Kidney tubule cell (primary cell): ENCODE measurements at regions not wholly inside any gene's neighbourhood (a gene's known extent, or its start where the extent isn't known, plus 50 kb on each side); places are given as distances from the start of the nearest gene placed in this dataset.
"Not testable (repeated sequence)": the region's sequence is repeated elsewhere in the genome, so short reads cannot be mapped to it uniquely, and the experiment has no call there.

ENCODE experiments used
- DNase-seq: peaks from one replicate; pipeline ENCODE4 v3.0.0-alpha.2; 2018; ENCODE audit warnings: low spot score

GRCh38 chr1:79224537-79224936 is 218.0 kb upstream of the ADGRL4 start:
- no peak for DNase-seq

GRCh38 chr1:79220509-79220908 is 214.0 kb upstream of the ADGRL4 start:
- DNase-seq: no peak

GRCh38 chr1:79215311-79215710 is 208.8 kb upstream of the ADGRL4 start:
- peak; percentile 29 for DNase-seq

GRCh38 chr1:79207786-79208185 is 201.3 kb upstream of the ADGRL4 start:
- DNase-seq: no peak

DNA sequence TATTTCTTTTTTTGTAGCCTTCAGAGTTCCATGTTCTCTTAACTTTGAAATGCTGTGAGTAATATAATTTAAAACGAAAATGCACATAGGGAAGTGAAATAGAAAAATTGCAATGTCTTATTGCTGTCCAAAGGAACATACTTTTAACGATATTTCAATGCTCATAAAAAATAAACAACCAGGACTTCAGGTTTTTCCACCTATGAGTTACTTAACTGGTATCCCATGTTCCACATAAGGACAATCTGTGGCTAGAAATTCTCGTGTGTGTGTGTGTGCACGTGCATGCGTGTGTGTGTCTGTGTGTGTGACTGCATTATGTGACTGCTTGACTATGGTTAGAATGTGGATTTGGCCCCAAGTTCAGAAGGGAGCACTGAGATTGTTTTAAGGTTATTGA is 200.8 kb upstream of the ADGRL4 start:
- no peak for DNase-seq

DNA sequence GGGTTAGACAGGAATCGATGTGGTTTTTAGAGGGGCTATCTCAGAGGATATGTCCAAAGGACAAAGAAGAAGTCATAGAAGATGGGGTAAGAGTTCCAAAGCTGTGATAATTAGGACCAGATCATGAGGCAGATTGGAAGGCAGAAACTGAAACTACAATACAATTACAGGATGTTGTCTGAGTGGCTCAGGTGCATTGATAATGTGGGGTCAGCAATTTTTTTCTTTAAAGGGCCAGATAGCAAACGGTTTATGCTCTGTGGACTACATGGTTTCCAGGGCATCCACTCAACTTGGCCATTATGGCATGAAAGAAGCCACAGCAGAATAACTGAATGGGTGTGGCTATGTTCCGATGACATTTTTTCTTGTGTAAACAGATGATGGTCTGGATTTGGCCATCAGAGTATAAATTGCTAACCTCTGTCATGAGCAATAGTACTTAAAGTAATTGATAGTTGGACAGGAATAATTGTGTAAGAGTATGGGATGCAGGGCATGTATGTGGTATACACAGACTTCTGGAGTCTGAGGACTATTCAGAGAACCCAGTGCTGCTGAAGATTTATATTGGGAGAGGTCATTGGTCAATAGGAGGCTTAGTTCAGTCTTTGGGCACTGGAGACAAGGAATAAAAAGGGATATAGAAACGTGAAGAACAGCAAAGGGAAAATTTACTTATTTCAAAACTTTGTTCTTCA is 198.4 kb upstream of the ADGRL4 start:
- DNase-seq: no peak

DNA sequence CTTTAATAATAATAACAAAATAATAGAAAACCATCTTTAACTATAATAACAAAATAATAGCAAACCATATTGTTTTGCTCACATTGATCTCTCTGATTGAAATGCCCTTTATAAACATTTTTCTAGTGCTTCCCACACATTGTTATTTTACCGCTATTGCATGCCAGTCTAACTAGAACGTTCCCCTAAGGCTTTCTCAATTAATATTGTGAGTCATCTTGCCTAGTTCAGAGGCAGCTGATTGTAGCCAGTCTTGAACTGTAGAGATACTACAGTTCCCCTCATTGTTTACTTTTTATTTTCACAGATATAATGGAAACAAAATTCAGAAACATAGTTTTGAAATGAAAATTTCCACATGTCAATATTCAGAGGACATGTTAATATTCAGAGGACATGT is 192.3 kb upstream of the ADGRL4 start:
- no peak for DNase-seq

DNA sequence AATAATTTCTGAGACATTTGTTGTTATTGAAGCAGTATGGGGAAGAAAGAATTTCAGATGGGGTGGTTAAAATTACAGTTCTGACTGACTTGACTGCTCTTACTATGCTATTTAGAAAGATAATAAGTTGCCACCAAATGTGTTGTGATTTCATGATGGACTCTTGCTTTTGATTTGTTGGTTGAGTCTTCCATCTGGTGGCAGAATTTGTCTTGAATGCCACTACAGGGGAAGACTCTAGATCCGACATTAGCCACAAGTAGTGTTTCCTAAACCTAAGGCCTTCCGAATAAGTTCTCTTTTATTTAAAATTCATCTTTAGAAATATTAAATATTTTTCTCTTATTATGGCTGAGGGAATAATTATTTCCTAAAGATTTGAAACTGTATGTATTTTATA is 190.9 kb upstream of the ADGRL4 start:
- DNase-seq: no peak

GRCh38 chr1:79196211-79196610 is 189.7 kb upstream of the ADGRL4 start:
- no peak for DNase-seq

DNA sequence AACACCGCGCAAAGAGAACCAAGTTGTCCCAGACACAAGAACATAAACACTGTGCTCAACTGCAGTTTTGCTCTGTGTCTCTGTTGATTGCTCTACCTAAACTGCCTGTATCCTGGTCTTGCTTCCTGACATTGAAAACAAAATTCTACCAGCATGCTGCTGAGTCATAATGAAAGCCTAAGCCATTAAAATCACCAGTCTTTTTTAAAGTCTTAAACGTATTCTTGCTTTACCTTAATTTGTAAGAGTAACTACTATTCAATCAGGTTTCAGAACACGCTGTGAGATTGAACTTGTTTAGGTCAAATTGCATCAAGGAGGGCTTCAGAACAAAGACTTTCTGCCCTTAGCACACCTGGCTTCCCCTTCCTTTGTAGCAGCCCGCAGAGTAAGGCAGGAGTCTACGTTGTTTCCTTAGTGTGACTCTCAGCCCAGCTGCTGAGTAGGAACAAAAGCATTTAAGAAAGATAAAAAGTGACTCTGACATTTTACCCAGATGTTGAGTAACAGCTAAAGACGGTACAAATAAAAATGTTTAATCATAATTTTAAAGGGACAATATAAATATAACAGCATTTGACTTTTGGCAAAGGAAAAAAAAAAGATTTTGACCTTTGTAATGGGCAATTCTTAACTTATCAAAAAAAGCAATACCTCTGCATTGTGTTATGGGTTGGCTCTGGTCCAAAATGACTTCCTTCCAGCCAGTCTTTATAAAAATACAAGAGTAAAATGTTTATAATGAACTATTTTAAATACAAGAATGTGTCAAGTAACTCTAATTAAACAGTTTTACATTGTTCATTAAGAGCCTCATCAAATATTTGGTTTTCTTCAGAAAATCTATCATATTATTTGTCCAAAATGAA is 186.9 kb upstream of the ADGRL4 start:
- peak; percentile 70 for DNase-seq

GRCh38 chr1:79190074-79190473 is 183.5 kb upstream of the ADGRL4 start:
- DNase-seq: peak; percentile 39

DNA sequence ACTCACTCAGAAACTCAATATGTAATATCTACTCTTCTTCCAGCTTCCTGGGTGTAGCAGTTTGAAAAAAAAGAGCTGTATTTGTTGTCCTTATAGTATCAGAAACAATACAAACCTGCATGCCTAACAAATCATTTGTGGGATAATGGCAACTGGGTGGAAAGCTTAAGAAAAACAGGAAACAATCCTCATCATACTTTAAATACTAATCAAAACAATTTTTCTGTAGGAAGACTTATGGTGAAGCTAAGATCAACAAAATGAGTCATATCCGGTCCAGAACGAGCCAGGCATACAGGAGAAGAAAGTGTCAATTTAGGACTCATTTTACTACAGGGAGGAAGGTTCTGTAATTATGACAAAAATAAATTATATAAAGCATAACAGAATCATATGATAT is 181.8 kb upstream of the ADGRL4 start:
- DNase-seq: no peak

- DNase-seq: no peak
Measured at GRCh38 chr1:79186260-79186659, 179.7 kb upstream of the ADGRL4 start.

- no peak for DNase-seq
Measured at GRCh38 chr1:79177844-79178243, 171.3 kb upstream of the ADGRL4 start.

DNA sequence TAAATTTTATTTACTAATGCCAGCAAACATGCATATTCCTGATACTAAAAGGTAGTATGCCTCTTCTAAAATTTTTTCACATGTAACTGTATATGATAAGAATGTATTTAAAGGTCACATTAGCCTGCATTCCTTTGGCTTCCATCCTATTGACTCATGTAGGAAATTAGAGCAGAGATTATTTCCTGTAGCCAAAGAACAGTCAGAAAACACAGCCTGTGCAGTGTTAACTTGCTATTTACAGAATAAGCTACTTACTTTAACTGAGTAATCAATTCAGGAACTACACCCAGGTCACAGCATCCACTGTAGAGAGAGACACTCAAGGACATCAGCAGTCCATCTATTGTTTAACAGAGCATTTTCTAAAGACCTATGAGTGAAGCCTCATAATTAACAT is 154.5 kb upstream of the ADGRL4 start:
- DNase-seq: peak; percentile 32

- DNase-seq: no peak
Measured at GRCh38 chr1:79155991-79156390, 149.5 kb upstream of the ADGRL4 start.

- peak; percentile 35 for DNase-seq
Measured at GRCh38 chr1:79151006-79151796, 144.7 kb upstream of the ADGRL4 start.

DNA sequence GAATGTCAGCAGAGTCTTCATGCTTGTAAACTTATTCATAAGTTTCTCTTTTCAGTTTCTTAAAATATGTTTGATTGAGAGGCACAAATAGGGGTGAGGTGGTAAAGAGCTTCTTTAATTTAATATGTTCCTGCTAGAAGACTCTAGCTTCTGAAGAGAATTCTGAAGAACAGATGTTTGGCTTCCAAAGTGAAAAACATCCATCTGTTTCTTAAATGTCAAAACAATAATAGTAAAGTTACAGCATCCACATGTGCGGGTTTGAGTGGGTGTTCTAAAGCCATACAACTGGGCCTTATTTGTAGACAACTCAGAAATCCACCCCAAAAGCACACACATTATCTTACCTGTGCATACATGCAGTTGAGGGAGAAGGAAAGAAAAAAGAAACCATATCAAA is 144.0 kb upstream of the ADGRL4 start:
- DNase-seq: no peak

GRCh38 chr1:79138227-79138626 is 131.7 kb upstream of the ADGRL4 start:
- not testable (repeated sequence) for DNase-seq

- DNase-seq: no peak
Measured at GRCh38 chr1:79133774-79134364, 127.3 kb upstream of the ADGRL4 start.

DNA sequence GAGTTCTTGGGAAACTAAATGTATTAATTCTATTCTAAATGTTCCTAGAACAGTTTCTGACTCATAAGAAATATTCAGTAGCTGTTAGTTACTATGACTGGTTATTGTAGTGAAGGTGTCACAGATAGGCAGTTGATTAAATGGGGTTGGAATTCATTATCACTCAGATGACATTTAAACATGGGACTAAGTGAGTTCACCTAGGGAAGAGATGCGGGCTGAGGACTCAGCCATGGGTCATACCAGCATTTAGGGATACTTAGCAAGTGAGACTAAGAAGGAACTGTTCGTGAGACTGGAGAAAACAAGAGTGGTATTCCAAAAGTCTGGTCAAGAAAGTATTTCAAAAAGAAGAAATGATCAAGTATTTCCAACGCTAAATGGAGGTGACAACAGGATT is 125.1 kb upstream of the ADGRL4 start:
- DNase-seq: no peak

GRCh38 chr1:79129914-79130313 is 123.4 kb upstream of the ADGRL4 start:
- no peak for DNase-seq
